Right cardiac atrium (tissue), 5 donors: ENCODE measurements at regions not wholly inside any gene's neighbourhood (a gene's known extent, or its start where the extent isn't known, plus 50 kb on each side); places are given as distances from the start of the nearest gene placed in this dataset.

Source experiments
- ATAC-seq, 2 donors: fragments of 200-7000 bp; cut with Tn5 transposase; one replicate each; pipeline versions ENCODE4 v1.8.0 to v1.9.1; 2020; ENCODE audit warnings: moderate library complexity in 2 of 2, mild to moderate bottlenecking in 1 of 2
- DNase-seq, 3 donors: peaks; one replicate each; pipeline ENCODE4 v3.0.0-alpha.2; 2020
- H3K27ac ChIP-seq: one replicate; pipeline ENCODE4 v1.5.1; 2013; ENCODE audit warnings: mild to moderate bottlenecking, low read length, control low read depth, moderate library complexity
- H3K27me3 ChIP-seq: one replicate; pipeline ENCODE4 v1.6.1; 2013; ENCODE audit not compliant: control insufficient read depth, insufficient read depth
- H3K4me1 ChIP-seq: one replicate; pipeline ENCODE4 v1.6.1; 2013; ENCODE audit warnings: low read length; ENCODE audit not compliant: control insufficient read depth, insufficient read depth
- H3K4me3 ChIP-seq: one replicate; pipeline ENCODE4 v1.5.1; 2013; ENCODE audit warnings: low read length, control low read depth
- H3K9me3 ChIP-seq: one replicate; pipeline ENCODE4 v1.6.1; 2013; ENCODE audit warnings: low read length; ENCODE audit not compliant: control insufficient read depth
- WGBS: extraction: QIAGEN DNeasy Blood & Tissue Kit; methylation state at CpG from one replicate; pipeline ENCODE4 v1.1.7; 2013; 5-methylcytosine and 5-hydroxymethylcytosine counted together
- intact Hi-C, 4 donors: fragments of 100-400 bp; cut with DNase I; formaldehyde crosslinking; loops; one replicate each; pipeline versions ENCODE4 v1.11.0 to v1.14.0; 2022 to 2023
- donor health status: healthy with polysubstance abuse.
- donor health status: DM: no; HTN: yes; CAD: no.
- donor health status: DM: no; HTN: no; CAD: no.
- donor health status: DM: no; HTN: yes; CAD: no; lungs with severe emphysema.
- donor health status: DM: yes; HTN: yes; CAD: no.

DNA sequence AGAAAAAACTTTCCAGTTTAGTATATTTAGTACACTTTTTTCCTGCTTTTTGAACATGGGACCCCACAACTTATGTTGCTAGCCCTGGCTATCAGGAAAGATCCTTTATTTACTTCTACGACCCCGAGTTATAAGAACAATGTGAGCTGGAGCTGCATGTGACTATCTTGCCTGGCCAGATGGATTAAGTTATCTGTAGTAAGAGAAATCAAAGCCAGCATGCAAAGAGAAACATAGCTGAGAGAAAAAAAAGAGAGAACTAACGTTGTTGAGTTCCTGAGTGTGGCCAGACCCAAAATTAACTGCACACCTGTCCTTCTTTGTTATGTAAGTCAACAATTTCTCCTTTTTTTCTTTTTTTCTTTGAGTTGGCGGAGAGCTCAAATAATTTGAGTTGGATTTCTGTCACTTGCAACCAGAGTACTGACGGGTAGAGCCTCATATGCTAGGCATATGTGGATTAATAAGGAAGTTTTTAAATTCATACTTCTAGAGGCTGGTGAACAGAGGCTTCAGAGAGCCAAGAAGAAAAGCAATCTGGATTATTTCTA, 219.5 kb downstream of the HACE1 start:
- Histone ChIP-seq H3K27ac (no peak overlapping the region), H3K4me3 (no peak overlapping the region), H3K4me1 (no peaks in the 10 kb centered on the region), H3K27me3 (no peaks in the 10 kb centered on the region), H3K9me3 (no peaks in the 10 kb centered on the region)
- intact Hi-C loops, result no loop called here
- 43% methylated on average over 5 of the region's 5 CpGs for WGBS
- ATAC-seq (no peak), DNase-seq (no peak)

- Histone ChIP-seq H3K4me3 (no peak overlapping the region), H3K27ac (no peak overlapping the region), H3K27me3 (no peaks in the 10 kb centered on the region), H3K9me3 (no peaks in the 10 kb centered on the region), H3K4me1 (no peaks in the 10 kb centered on the region)
- intact Hi-C loops, result no loop called here
- DNase-seq (no peak), ATAC-seq (peak; percentile 35 to 68)
Observed at GRCh38 chr6:104639668-104640067, 220.1 kb downstream of the HACE1 start.

GRCh38 chr6:104638841-104639290, 220.9 kb downstream of the HACE1 start:
- H3K27ac ChIP-seq, result peak overlapping the region; percentile 22
- no peaks in the 10 kb centered on the region for H3K4me1 ChIP-seq
- ATAC-seq (peak; percentile 86 to 87), DNase-seq (peak in 1 of 3 donors; percentile 58)
- WGBS, result 43% methylated on average over 4 of the region's 4 CpGs
- intact Hi-C loops, result no loop called here
- no peak overlapping the region for H3K4me3 ChIP-seq
- H3K27me3 ChIP-seq, result no peaks in the 10 kb centered on the region
- no peaks in the 10 kb centered on the region for H3K9me3 ChIP-seq

GRCh38 chr6:104633125-104633524, 226.6 kb downstream of the HACE1 start:
- Histone ChIP-seq H3K4me1 (no peaks in the 10 kb centered on the region), H3K27ac (no peak overlapping the region), H3K4me3 (no peak overlapping the region), H3K27me3 (no peaks in the 10 kb centered on the region), H3K9me3 (no peaks in the 10 kb centered on the region)
- no peak for ATAC-seq
- 71% methylated on average over 4 of the region's 4 CpGs for WGBS
- DNase-seq, result no peak
- intact Hi-C loops, result no loop called here

GRCh38 chr6:104632588-104632987, 227.1 kb downstream of the HACE1 start:
- Histone ChIP-seq H3K4me1 (no peaks in the 10 kb centered on the region), H3K27me3 (no peaks in the 10 kb centered on the region), H3K9me3 (no peaks in the 10 kb centered on the region), H3K27ac (no peak overlapping the region), H3K4me3 (no peak overlapping the region)
- no peak for DNase-seq
- 97% methylated on average over 2 of the region's 2 CpGs for WGBS
- intact Hi-C loops, result no loop called here
- no peak for ATAC-seq

DNA sequence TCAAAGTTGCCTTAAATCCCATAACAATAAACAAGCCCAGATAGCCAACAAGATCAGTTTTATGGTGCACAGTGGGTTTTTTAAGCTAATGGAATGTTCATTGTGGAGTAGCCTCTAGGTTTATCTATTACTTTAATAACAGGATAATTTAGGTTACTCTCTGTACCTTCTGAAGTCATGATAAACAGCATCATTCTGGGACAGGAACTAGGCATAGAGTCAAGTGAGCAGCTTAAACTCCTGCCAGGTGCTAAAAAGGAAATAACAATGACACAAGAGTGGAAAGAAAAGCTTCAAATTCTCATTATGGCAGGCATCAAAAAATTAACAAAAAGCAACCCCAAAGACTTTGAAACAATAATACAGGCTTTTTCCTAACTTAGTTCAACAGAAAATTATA, 228.8 kb downstream of the HACE1 start:
- intact Hi-C loops, result no loop called here
- H3K4me3 ChIP-seq, result no peak overlapping the region
- H3K9me3 ChIP-seq, result no peaks in the 10 kb centered on the region
- H3K27me3 ChIP-seq, result no peaks in the 10 kb centered on the region
- DNase-seq (no peak), ATAC-seq (no peak)
- no peak overlapping the region for H3K27ac ChIP-seq
- H3K4me1 ChIP-seq, result no peaks in the 10 kb centered on the region

DNA sequence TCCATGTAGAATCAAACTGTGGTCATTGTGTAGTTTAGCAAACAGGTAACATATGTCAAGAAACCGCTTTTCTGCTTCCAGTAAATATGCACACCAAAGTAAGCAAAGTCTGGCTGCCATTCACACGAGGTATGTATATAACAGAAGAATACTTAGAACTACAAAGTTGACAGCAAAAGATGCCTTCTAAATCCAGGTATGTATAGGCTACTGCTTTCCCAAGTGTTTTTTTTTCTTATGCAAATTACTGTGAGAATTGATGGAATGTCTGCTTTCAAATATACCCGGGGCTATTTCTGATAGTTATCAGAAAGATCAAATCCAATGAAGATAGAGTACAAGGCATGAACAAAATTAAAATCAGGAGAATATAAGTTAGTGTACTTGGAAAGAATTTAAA, 229.2 kb downstream of the HACE1 start:
- Histone ChIP-seq H3K27me3 (no peaks in the 10 kb centered on the region), H3K9me3 (no peaks in the 10 kb centered on the region), H3K4me1 (no peaks in the 10 kb centered on the region), H3K4me3 (no peak overlapping the region), H3K27ac (no peak overlapping the region)
- ATAC-seq, result no peak
- intact Hi-C loops, result no loop called here
- no peak for DNase-seq
- 54% methylated on average over 3 of the region's 3 CpGs for WGBS

- intact Hi-C loops, result no loop called here
- Histone ChIP-seq H3K4me1 (no peaks in the 10 kb centered on the region), H3K9me3 (no peaks in the 10 kb centered on the region), H3K27me3 (no peaks in the 10 kb centered on the region), H3K4me3 (no peak overlapping the region), H3K27ac (no peak overlapping the region)
- DNase-seq (no peak), ATAC-seq (no peak)
- WGBS, result 65% methylated on average over 4 of the region's 4 CpGs
Observed at GRCh38 chr6:104629826-104630225, 229.9 kb downstream of the HACE1 start.

DNA sequence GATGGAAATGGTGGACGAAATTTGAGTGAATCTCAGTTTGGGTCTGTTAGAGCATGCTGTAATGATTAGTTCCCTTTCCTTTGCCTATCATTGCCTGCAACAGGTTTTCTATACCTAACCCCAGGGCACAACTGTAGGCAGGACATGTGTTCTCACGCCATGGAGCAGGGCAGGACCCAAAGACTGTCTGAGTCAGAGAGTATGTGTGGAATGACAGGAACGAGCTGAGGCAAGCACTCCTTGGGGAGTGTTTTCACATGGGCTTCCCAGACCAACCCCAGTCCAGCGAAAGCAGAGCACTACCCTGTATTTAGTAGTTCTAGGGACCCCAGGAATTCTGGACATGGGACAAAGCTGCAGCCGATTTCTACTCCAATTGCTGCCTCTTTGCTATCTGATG, 234.2 kb downstream of the HACE1 start:
- DNase-seq, result no peak
- Histone ChIP-seq H3K27me3 (no peaks in the 10 kb centered on the region), H3K4me3 (no peak overlapping the region), H3K9me3 (no peaks in the 10 kb centered on the region), H3K27ac (no peak overlapping the region), H3K4me1 (no peaks in the 10 kb centered on the region)
- ATAC-seq, result no peak
- 71% methylated on average over 5 of the region's 5 CpGs for WGBS
- intact Hi-C loops, result no loop called here

DNA sequence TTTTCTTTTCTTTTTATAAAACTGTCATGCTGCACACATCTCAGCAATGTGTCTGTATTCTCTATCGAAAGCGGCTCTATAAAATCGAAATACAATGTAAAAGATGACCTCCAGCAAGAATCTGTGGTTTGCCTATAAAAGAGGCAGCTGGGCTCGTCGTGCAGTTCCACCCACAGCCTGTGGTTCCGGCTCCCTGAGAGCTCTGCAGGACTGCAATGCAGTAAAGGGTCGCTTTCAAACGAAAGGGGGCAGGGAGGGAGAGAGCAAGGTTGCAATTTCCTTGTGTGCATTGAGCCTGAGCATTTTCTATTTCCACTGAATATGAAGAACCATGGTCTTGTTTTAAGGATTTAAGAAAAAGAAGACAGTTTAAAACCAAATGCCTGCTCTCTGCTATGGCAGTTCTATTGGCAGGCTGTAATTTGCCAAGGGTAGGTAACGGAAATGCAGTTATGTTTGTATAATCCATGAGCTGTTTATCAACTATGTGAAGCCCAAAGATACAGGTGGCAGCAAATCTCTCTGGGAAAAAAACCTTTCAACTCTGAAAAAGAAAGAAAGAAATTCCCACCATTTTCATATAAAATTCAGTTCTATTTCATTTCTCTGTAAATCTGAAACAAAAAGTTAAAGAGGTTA, 236.5 kb downstream of the HACE1 start:
- H3K9me3 ChIP-seq, result no peaks in the 10 kb centered on the region
- H3K4me1 ChIP-seq, result no peaks in the 10 kb centered on the region
- H3K27ac ChIP-seq, result no peak overlapping the region
- 50% methylated on average over 9 of the region's 9 CpGs for WGBS
- H3K27me3 ChIP-seq, result no peaks in the 10 kb centered on the region
- ATAC-seq, result no peak
- intact Hi-C loops, result no loop called here
- peak in 1 of 3 donors; percentile 18 for DNase-seq
- no peak overlapping the region for H3K4me3 ChIP-seq

DNA sequence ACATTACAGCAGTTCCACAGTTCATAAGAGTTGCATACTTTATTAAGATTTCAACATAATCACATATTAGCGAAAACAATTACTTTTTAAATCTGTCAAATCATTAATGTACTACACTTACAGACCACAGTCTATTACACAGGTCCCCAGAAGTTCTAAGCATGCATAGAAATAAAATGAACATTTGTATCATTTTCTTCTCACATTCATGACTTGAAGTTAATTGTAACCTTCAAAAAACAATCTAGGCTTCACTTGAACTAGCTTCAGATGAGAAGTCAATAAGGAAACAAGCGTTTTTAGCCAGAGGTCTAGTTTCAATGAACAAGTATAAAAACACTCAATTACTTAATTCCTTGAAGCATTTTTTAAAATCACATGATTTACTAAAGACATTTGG, 238.3 kb downstream of the HACE1 start:
- intact Hi-C loops, result no loop called here
- no peaks in the 10 kb centered on the region for H3K9me3 ChIP-seq
- 91% methylated on average over 2 of the region's 2 CpGs for WGBS
- no peak overlapping the region for H3K4me3 ChIP-seq
- ATAC-seq (no peak), DNase-seq (no peak)
- no peaks in the 10 kb centered on the region for H3K4me1 ChIP-seq
- H3K27ac ChIP-seq, result no peak overlapping the region
- H3K27me3 ChIP-seq, result no peaks in the 10 kb centered on the region

- H3K27me3 ChIP-seq, result no peaks in the 10 kb centered on the region
- H3K27ac ChIP-seq, result no peak overlapping the region
- no peaks in the 10 kb centered on the region for H3K9me3 ChIP-seq
- ATAC-seq (no peak), DNase-seq (no peak)
- H3K4me3 ChIP-seq, result no peak overlapping the region
- intact Hi-C loops, result no loop called here
- H3K4me1 ChIP-seq, result no peaks in the 10 kb centered on the region
- WGBS, result 75% methylated on average over 4 of the region's 4 CpGs
Observed at GRCh38 chr6:104617591-104617990, 242.1 kb downstream of the HACE1 start.
